HCT116 (cell line): ENCODE measurements at regions not wholly inside any gene's neighbourhood (a gene's known extent, or its start where the extent isn't known, plus 50 kb on each side); places are given as distances from the start of the nearest gene placed in this dataset.

ENCODE experiments used
- ATAC-seq: fragments of 200-7000 bp; cut with Tn5 transposase; 2 replicates; pipeline ENCODE4 v1.9.1; 2020; ENCODE audit warnings: mild to moderate bottlenecking, moderate library complexity
- BruUV-seq: library from RNA; stranded (reverse); fragments of 400-500 nt; replicated peaks from 2 replicates; lab custom pipeline; 2021; lab: Mats Ljungman, UMichigan
- CTCF ChIA-PET: fragments of 300-600 bp; sonication (Branson Sonifier 250); formaldehyde crosslinking; loops from one replicate; lab custom pipeline; 2021; ENCODE audit warnings: antibody characterized with exemption; lab: Charles Lee
- POLR2A ChIA-PET: fragments of 300-600, 350-600 bp; sonication (Branson Sonifier 250); formaldehyde crosslinking; loops from one replicate; lab custom pipeline; 2021; ENCODE audit warnings: antibody characterized with exemption; lab: Charles Lee
- RAD21 ChIA-PET, 2 experiments: fragments of 300-600 bp; sonication (Branson Sonifier 250); formaldehyde crosslinking; loops; one replicate each; lab custom pipeline; 2023; ENCODE audit warnings: low total read pairs in 2 of 2; ENCODE audit not compliant: uncharacterized antibody in 2 of 2, unreplicated experiment in 2 of 2, low non-redundant PET in 1 of 2; lab: Charles Lee
- DNase-seq: peaks from one replicate; pipeline ENCODE4 v3.0.0-alpha.2; 2010; ENCODE audit warnings: low read depth, low spot score
- H2AFZ ChIP-seq: fragments of 200-600 bp; shearing (Covaris generic), sonication (generic); 2 replicates; pipeline ENCODE4 v1.6.1; 2017; ENCODE audit warnings: low read depth, mixed run types, mixed read lengths, antibody characterized with exemption, low read length; ENCODE audit not compliant: poor library complexity, severe bottlenecking
- H3K27ac ChIP-seq: 2 replicates; pipeline ENCODE4 v1.5.1; 2012; ENCODE audit warnings: low read depth, low read length
- H3K27me3 ChIP-seq: fragments of 200-600 bp; sonication (generic); 2 replicates; pipeline ENCODE4 v1.6.1; 2016; ENCODE audit warnings: mixed run types, low read length, mixed read lengths; ENCODE audit not compliant: insufficient read depth
- H3K36me3 ChIP-seq, 2 experiments: fragments of 200-500 bp in 1 of 2; fragments of 200-600 bp in 1 of 2; sonication (Bioruptor generic) in 1 of 2; sonication (generic) in 1 of 2; 2 replicates each; pipeline versions ENCODE4 v1.5.1 to v1.6.1; 2014 to 2016; ENCODE audit warnings: low read length in 2 of 2, inconsistent platforms in 1 of 2, mixed read lengths in 1 of 2, mixed run types in 1 of 2; ENCODE audit not compliant: insufficient read depth in 2 of 2, control insufficient read depth in 1 of 2
- H3K4me1 ChIP-seq, 2 experiments: fragments of 200-600 bp in 1 of 2; sonication (generic) in 1 of 2; 2 replicates each; pipeline versions ENCODE4 v1.5.1 to v1.6.1; 2012 to 2017; ENCODE audit warnings: low read length in 2 of 2, inconsistent platforms in 1 of 2, mild to moderate bottlenecking in 1 of 2, mixed read lengths in 1 of 2, mixed run types in 1 of 2, moderate library complexity in 1 of 2; ENCODE audit not compliant: insufficient read depth in 2 of 2, control insufficient read depth in 1 of 2
- H3K4me2 ChIP-seq: fragments of 200-600 bp; sonication (generic); 2 replicates; pipeline ENCODE4 v1.6.1; 2017; ENCODE audit warnings: mixed run types, low read length, mixed read lengths
- H3K4me3 ChIP-seq, 2 experiments: fragments of 200-600 bp in 1 of 2; sonication (generic) in 1 of 2; replicated peaks in 1 of 2; 2 replicates each; pipeline ENCODE4 v1.5.1; 2011 to 2016; ENCODE audit warnings: low read length in 2 of 2, control low read depth in 1 of 2, low read depth in 1 of 2, mild to moderate bottlenecking in 1 of 2, mixed read lengths in 1 of 2, mixed run types in 1 of 2
- H3K79me2 ChIP-seq: fragments of 200-600 bp; sonication (generic); 2 replicates; pipeline ENCODE4 v1.6.1; 2017; ENCODE audit warnings: mild to moderate bottlenecking, mixed run types, low read length, moderate library complexity, mixed read lengths; ENCODE audit not compliant: insufficient read depth
- H3K9ac ChIP-seq: fragments of 200-600 bp; sonication (generic); 2 replicates; pipeline ENCODE4 v1.6.1; 2016; ENCODE audit warnings: low read length, mixed read lengths
- H3K9me2 ChIP-seq: fragments of 200-600 bp; sonication (generic), shearing (Covaris generic); 2 replicates; pipeline ENCODE4 v1.6.1; 2017; ENCODE audit warnings: mixed run types, mild to moderate bottlenecking, moderate library complexity; ENCODE audit not compliant: insufficient read depth
- H3K9me3 ChIP-seq, 2 experiments: fragments of 200-500 bp in 1 of 2; fragments of 200-600 bp in 1 of 2; sonication (Bioruptor generic) in 1 of 2; sonication (generic) in 1 of 2; 2 replicates each; pipeline ENCODE4 v1.6.1; 2014 to 2017; ENCODE audit warnings: low read length in 2 of 2, mixed read lengths in 2 of 2, inconsistent platforms in 1 of 2, low read depth in 1 of 2, mild to moderate bottlenecking in 1 of 2, mixed run types in 1 of 2, moderate library complexity in 1 of 2; ENCODE audit not compliant: control insufficient read depth in 1 of 2, insufficient read depth in 1 of 2
- H4K20me1 ChIP-seq: fragments of 200-600 bp; sonication (generic), shearing (Covaris generic); 2 replicates; pipeline ENCODE4 v1.6.1; 2017; ENCODE audit warnings: mixed run types, mild to moderate bottlenecking, moderate library complexity; ENCODE audit not compliant: insufficient read depth
- ATF3 ChIP-seq: IDR thresholded peaks from 2 replicates; pipeline ENCODE4 v1.6.1; 2012
- CEBPB ChIP-seq: IDR thresholded peaks from 2 replicates; pipeline ENCODE4 v1.6.1; 2012; ENCODE audit warnings: low read depth
- FOSL1 ChIP-seq: IDR thresholded peaks from 2 replicates; pipeline ENCODE4 v1.6.1; 2012; ENCODE audit warnings: low read depth
- JUND ChIP-seq: IDR thresholded peaks from 2 replicates; pipeline ENCODE4 v1.6.1; 2012
- MAX ChIP-seq: IDR thresholded peaks from 2 replicates; pipeline ENCODE4 v1.6.1; 2012
- POLR2A ChIP-seq: IDR thresholded peaks from 2 replicates; pipeline ENCODE4 v1.7.0; 2011; ENCODE audit warnings: borderline replicate concordance; ENCODE audit not compliant: insufficient read depth, insufficient read length; ENCODE audit errors: extremely low read depth
- POLR2AphosphoS5 ChIP-seq: IDR thresholded peaks from 2 replicates; pipeline ENCODE4 v1.6.1; 2011; ENCODE audit warnings: mild to moderate bottlenecking, low read depth, low read length, moderate library complexity
- REST ChIP-seq: IDR thresholded peaks from 2 replicates; pipeline ENCODE4 v1.6.1; 2012; ENCODE audit warnings: low read depth
- SIN3A ChIP-seq: IDR thresholded peaks from 2 replicates; pipeline ENCODE4 v1.6.1; 2012; ENCODE audit warnings: low read depth
- SRF ChIP-seq: IDR thresholded peaks from 2 replicates; pipeline ENCODE4 v1.6.1; 2012; ENCODE audit warnings: low read depth
- ZBTB33 ChIP-seq: IDR thresholded peaks from 2 replicates; pipeline ENCODE4 v1.6.1; 2011; ENCODE audit warnings: mild to moderate bottlenecking, low read length, moderate library complexity; ENCODE audit not compliant: insufficient replicate concordance; ENCODE audit errors: extremely low read depth
- ZFX ChIP-seq: fragments of 450-650 bp; IDR thresholded peaks from 2 replicates; pipeline ENCODE4 v1.6.1; 2017
- ZNF274 ChIP-seq: fragments of 200-500 bp; sonication (Bioruptor generic); IDR thresholded peaks from 2 replicates; pipeline ENCODE4 v1.6.1; 2014; ENCODE audit warnings: mild to moderate bottlenecking, low read depth, low read length, inconsistent platforms
- intact Hi-C: fragments of 100-400 bp; cut with micrococcal nuclease; formaldehyde crosslinking; loops from 2 replicates; pipeline ENCODE4 v1.10.0; 2022

GRCh38 chr5:163730206-163730756 lies 224.9 kb downstream of the MAT2B start:
- H3K27ac ChIP-seq = no peak overlapping the region
- no peaks in the 10 kb centered on the region; a peak in 1 of 4 replicates for H3K4me1 ChIP-seq
- no peaks in the 10 kb centered on the region for H4K20me1 ChIP-seq
- H3K79me2 ChIP-seq = no peaks in the 10 kb centered on the region
- no peak overlapping the region for H2AFZ ChIP-seq
- no peaks in the 10 kb centered on the region for H3K9me2 ChIP-seq
- no peaks in the 10 kb centered on the region for H3K27me3 ChIP-seq
- BruUV-seq = no TSS peak
- H3K9me3 ChIP-seq = no peaks in the 10 kb centered on the region
- no peaks in the 10 kb centered on the region for H3K36me3 ChIP-seq
- no peak for TF ChIP-seq ZNF274
- no peak for TF ChIP-seq SIN3A
- TF ChIP-seq FOSL1 = no peak
- no peak for TF ChIP-seq CEBPB
- TF ChIP-seq ZBTB33 = no peak
- TF ChIP-seq POLR2AphosphoS5 = no peak
- TF ChIP-seq REST = no peak
- TF ChIP-seq ATF3 = no peak
- TF ChIP-seq SRF = no peak
- no peak for TF ChIP-seq ZFX
- no peak for TF ChIP-seq MAX
- no peak for TF ChIP-seq JUND
- no peak for TF ChIP-seq POLR2A
- TF ChIP-seq, all 23 proteins: peak for 0
- intact Hi-C loops = no loop called here
- ChIA-PET CTCF (no interaction called here), RAD21 (no interaction called here), POLR2A (no interaction called here)
- no peak for DNase-seq
- ATAC-seq = no peak
- no peak overlapping the region for H3K4me3 ChIP-seq
- no peak overlapping the region for H3K4me2 ChIP-seq
- H3K9ac ChIP-seq = no peak overlapping the region
